A549 (cell line): ENCODE measurements at regions not wholly inside any gene's neighbourhood (a gene's known extent, or its start where the extent isn't known, plus 50 kb on each side); places are given as distances from the start of the nearest gene placed in this dataset.

Experiments
- ATAC-seq, 2 experiments: fragments of 200-7000 bp in 1 of 2; fragments of >200 bp in 1 of 2; cut with Nextera tagmentation in 1 of 2; cut with Tn5 transposase in 1 of 2; 3 replicates each; pipeline versions ENCODE4 v1.8.0 to v1.9.1; 2018 to 2020; ENCODE audit warnings: mild to moderate bottlenecking in 1 of 2, moderate library complexity in 1 of 2
- CTCF ChIA-PET: fragments of 300-600 bp; sonication (Branson Sonifier 250); formaldehyde crosslinking; extraction: SDS; loops from one replicate; lab custom pipeline; 2021; ENCODE audit warnings: antibody characterized with exemption, inconsistent platforms; lab: Yijun Ruan, JAX
- POLR2A ChIA-PET: fragments of 350-600 bp; formaldehyde crosslinking; extraction: SDS; loops from one replicate; lab custom pipeline; 2021; ENCODE audit warnings: antibody characterized with exemption, inconsistent platforms; lab: Yijun Ruan, JAX
- DNase-seq, 2 experiments: peaks; one replicate each; pipeline versions ENCODE4 v3.0.0 to v3.0.0-alpha.2; 2011 to 2016; ENCODE audit warnings: low read depth in 1 of 2, low spot score in 1 of 2
- FAIRE-seq: peaks from 2 replicates; lab custom pipeline; 2011; peaks lifted over from hg19 to GRCh38; lab: Jason Lieb, UNC
- H3K27ac ChIP-seq, 2 experiments: fragments of >200 bp; sonication (Bioruptor Twin); formaldehyde crosslinking; 3 replicates each; pipeline ENCODE4 v1.5.1; 2016 to 2017
- H3K4me1 ChIP-seq: fragments of >200 bp; sonication (Bioruptor Twin); formaldehyde crosslinking; 3 replicates; pipeline ENCODE4 v1.6.1; 2016
- H3K4me2 ChIP-seq: fragments of >200 bp; sonication (Bioruptor Twin); formaldehyde crosslinking; 3 replicates; pipeline ENCODE4 v1.6.1; 2016
- H3K4me3 ChIP-seq: fragments of >200 bp; sonication (Bioruptor Twin); formaldehyde crosslinking; 3 replicates; pipeline ENCODE4 v1.5.1; 2016
- H3K9me3 ChIP-seq: fragments of >200 bp; sonication (Bioruptor Twin); formaldehyde crosslinking; 3 replicates; pipeline ENCODE4 v1.6.1; 2016
- ATOH8 ChIP-seq: fragments of 250-450 bp; sonication (Bioruptor Pico); IDR thresholded peaks from 2 replicates; pipeline ENCODE4 v1.5.0; 2020; ENCODE audit warnings: low read depth, mild to moderate bottlenecking, moderate library complexity
- CEBPB ChIP-seq, 2 experiments: fragments of >200 bp in 1 of 2; sonication (Bioruptor Twin) in 1 of 2; formaldehyde crosslinking in 1 of 2; IDR thresholded peaks; 2 replicates each; pipeline ENCODE4 v1.6.1; 2012 to 2016
- CHD2 ChIP-seq: fragments of 150-350 bp; IDR thresholded peaks from 2 replicates; pipeline ENCODE4 v1.6.1; 2014; ENCODE audit warnings: low read length; ENCODE audit not compliant: partially characterized antibody
- CHD4 ChIP-seq: fragments of 200-600 bp; sonication (generic); IDR thresholded peaks from 2 replicates; pipeline ENCODE4 v1.6.1; 2016; ENCODE audit warnings: antibody characterized with exemption, mild to moderate bottlenecking, borderline replicate concordance
- GATA3 ChIP-seq: IDR thresholded peaks from 2 replicates; pipeline ENCODE4 v1.6.1; 2012; ENCODE audit warnings: borderline replicate concordance
- HOXA7 ChIP-seq: fragments of 250-450 bp; sonication (Bioruptor Pico); IDR thresholded peaks from 2 replicates; pipeline ENCODE4 v1.5.0; 2020; ENCODE audit warnings: mild to moderate bottlenecking, moderate library complexity
- HOXB5 ChIP-seq: fragments of 250-450 bp; sonication (Bioruptor Pico); IDR thresholded peaks from 2 replicates; pipeline ENCODE4 v1.5.0; 2020; ENCODE audit warnings: mild to moderate bottlenecking, moderate library complexity
- MAX ChIP-seq: IDR thresholded peaks from 2 replicates; pipeline ENCODE4 v1.6.1; 2012
- MYC ChIP-seq: IDR thresholded peaks from 2 replicates; pipeline ENCODE4 v1.6.1; 2012; ENCODE audit warnings: mild to moderate bottlenecking, inconsistent platforms, low read length, improper control_type of control experiment, borderline replicate concordance
- RAD21 ChIP-seq, 2 experiments: fragments of >200 bp in 1 of 2; sonication (Bioruptor Twin) in 1 of 2; formaldehyde crosslinking in 1 of 2; IDR thresholded peaks in 1 of 2; conservative IDR thresholded peaks in 1 of 2; 2 replicates in 1 of 2; 3 replicates in 1 of 2; pipeline ENCODE4 v1.6.1; 2012 to 2018; ENCODE audit warnings: inconsistent platforms in 1 of 2
- RCOR1 ChIP-seq: fragments of 150-350 bp; IDR thresholded peaks from 2 replicates; pipeline ENCODE4 v1.6.1; 2014; ENCODE audit warnings: antibody characterized with exemption, low read length, low read depth
- SMC3 ChIP-seq: fragments of >200 bp; sonication (Bioruptor Twin); formaldehyde crosslinking; IDR thresholded peaks from 3 replicates; pipeline ENCODE4 v1.6.1; 2018; ENCODE audit warnings: inconsistent platforms
- WGBS: methylation state at CpG from one replicate; pipeline ENCODE4 v1.1.6; 2017; ENCODE audit errors: missing lambda C conversion rate; 5-methylcytosine and 5-hydroxymethylcytosine counted together
- TF ChIP-seq, protein P1 (sequence below): fragments of >200 bp; sonication (Bioruptor Twin); formaldehyde crosslinking; IDR thresholded peaks from 3 replicates; pipeline ENCODE4 v1.5.1; 2016
- TF ChIP-seq, protein P2 (sequence below): fragments of 250-450 bp; sonication (Bioruptor Pico); IDR thresholded peaks from 2 replicates; pipeline ENCODE4 v1.5.0; 2021; ENCODE audit warnings: mild to moderate bottlenecking, moderate library complexity, borderline replicate concordance

GRCh38 chr1:93814059-93814794, 64.8 kb downstream of the DNTTIP2 start:
- 72% methylated on average over 4 of the region's 7 CpGs for WGBS
- TF ChIP-seq, protein P1, sequence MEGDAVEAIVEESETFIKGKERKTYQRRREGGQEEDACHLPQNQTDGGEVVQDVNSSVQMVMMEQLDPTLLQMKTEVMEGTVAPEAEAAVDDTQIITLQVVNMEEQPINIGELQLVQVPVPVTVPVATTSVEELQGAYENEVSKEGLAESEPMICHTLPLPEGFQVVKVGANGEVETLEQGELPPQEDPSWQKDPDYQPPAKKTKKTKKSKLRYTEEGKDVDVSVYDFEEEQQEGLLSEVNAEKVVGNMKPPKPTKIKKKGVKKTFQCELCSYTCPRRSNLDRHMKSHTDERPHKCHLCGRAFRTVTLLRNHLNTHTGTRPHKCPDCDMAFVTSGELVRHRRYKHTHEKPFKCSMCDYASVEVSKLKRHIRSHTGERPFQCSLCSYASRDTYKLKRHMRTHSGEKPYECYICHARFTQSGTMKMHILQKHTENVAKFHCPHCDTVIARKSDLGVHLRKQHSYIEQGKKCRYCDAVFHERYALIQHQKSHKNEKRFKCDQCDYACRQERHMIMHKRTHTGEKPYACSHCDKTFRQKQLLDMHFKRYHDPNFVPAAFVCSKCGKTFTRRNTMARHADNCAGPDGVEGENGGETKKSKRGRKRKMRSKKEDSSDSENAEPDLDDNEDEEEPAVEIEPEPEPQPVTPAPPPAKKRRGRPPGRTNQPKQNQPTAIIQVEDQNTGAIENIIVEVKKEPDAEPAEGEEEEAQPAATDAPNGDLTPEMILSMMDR, result peak; percentile 93
- TF ChIP-seq CHD4 (no peak), SMC3 (peak; percentile 98), MAX (peak; percentile 87), CEBPB (IDR thresholded peaks at IDR 0.05) (peak in 1 of 2 experiments; percentile 86; a peak in 2 of 4 replicates), HOXB5 (CRISPR knock-in tag) (0 out of 2 replicates have a peak, but pooled peaks have one; percentile 53), RCOR1 (no peak), RAD21 (conservative IDR thresholded peaks at IDR 0.05 in 1 of 2, IDR thresholded peaks at IDR 0.05 in 1 of 2) (peak; percentile 97 to 100), HOXA7 (CRISPR knock-in tag) (no peak), MYC (peak; percentile 61; the same call in 1 of the 2 replicates), ATOH8 (CRISPR knock-in tag) (0 out of 2 replicates have a peak, but pooled peaks have one; percentile 10)
- ChIA-PET CTCF (interaction anchor here (0.7 to 13.5 kb wide), 48 partner anchors 8 to 510 kb away, joined by 3 to 236 read pairs (median 6); partner anchors contain the start of gene BCAR3), POLR2A (interaction anchor here (0.6 to 2.1 kb wide), 4 partner anchors 132 to 185 kb away, joined by 3 to 10 read pairs (median 4); partner anchors contain the start of gene BCAR3)
- peak; percentile 82 to 90 for ATAC-seq
- H3K27ac ChIP-seq, result peak overlapping the region; percentile 80 to 84
- no peak overlapping the region for H3K4me3 ChIP-seq
- peak; percentile 7 for FAIRE-seq
- DNase-seq, result peak; percentile 52 to 80
- H3K4me1 ChIP-seq, result peaks cover 26% of the 10 kb centered on the region
- no peaks in the 10 kb centered on the region; the same call in 2 of the 3 replicates for H3K9me3 ChIP-seq
- peak overlapping the region; percentile 58; the same call in 1 of the 3 replicates for H3K4me2 ChIP-seq

DNA sequence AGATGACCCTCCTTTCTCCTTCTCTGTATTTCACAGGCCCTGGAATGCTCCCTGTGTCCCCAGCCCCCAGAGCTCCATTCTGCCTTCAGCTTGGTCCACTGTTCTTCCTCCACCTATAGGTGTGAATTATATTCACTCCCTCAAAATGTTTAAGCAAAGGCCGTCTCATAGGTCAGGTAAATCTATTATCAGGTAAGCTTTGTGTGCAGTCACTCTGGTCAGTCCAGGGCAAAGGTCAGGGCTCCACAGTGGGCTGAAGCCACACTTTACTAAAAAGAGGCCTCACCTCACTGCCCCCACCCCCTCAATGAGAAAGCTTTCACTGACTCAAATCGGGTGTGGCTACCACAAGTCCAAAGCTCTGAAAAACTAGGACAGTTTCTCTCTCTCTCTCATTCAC, 65.9 kb downstream of the DNTTIP2 start:
- DNase-seq (no peak), ATAC-seq (peak in 1 of 2 experiments; percentile 44; a peak in 2 of 6 replicates), FAIRE-seq (no peak)
- H3K27ac ChIP-seq, result peak overlapping the region; percentile 80 to 84
- peaks cover 3% of the 10 kb centered on the region; the same call in 1 of the 3 replicates for H3K9me3 ChIP-seq
- H3K4me3 ChIP-seq, result no peak overlapping the region
- 85% methylated on average over 2 of the region's 2 CpGs for whole genome bisulfite sequencing
- CTCF ChIA-PET, result interaction anchor here (0.6 to 13.5 kb wide), 34 partner anchors 9 to 376 kb away, joined by 3 to 236 read pairs (median 8); partner anchors contain the start of gene BCAR3
- TF ChIP-seq, protein P2, sequence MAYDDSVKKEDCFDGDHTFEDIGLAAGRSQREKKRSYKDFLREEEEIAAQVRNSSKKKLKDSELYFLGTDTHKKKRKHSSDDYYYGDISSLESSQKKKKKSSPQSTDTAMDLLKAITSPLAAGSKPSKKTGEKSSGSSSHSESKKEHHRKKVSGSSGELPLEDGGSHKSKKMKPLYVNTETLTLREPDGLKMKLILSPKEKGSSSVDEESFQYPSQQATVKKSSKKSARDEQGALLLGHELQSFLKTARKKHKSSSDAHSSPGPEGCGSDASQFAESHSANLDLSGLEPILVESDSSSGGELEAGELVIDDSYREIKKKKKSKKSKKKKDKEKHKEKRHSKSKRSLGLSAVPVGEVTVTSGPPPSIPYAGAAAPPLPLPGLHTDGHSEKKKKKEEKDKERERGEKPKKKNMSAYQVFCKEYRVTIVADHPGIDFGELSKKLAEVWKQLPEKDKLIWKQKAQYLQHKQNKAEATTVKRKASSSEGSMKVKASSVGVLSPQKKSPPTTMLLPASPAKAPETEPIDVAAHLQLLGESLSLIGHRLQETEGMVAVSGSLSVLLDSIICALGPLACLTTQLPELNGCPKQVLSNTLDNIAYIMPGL (CRISPR knock-in tag), result no peak
- no peak for TF ChIP-seq GATA3
- no peak for TF ChIP-seq CHD4
- no peak for TF ChIP-seq CHD2
- TF ChIP-seq RAD21 (conservative IDR thresholded peaks at IDR 0.05 in 1 of 2, IDR thresholded peaks at IDR 0.05 in 1 of 2), result peak in 1 of 2 experiments; percentile 15; a peak in 1 of 5 replicates
- TF ChIP-seq, all 56 proteins: peak for 1
- Histone ChIP-seq H3K4me2 (peak overlapping the region; percentile 58), H3K4me1 (peaks cover 26% of the 10 kb centered on the region)
- POLR2A ChIA-PET, result interaction anchor here (0.7 to 2.1 kb wide), 3 partner anchors 120 to 151 kb away, joined by 3 to 10 read pairs (median 4); partner anchors contain the start of gene BCAR3
